ENCODE measurements at regions not wholly inside any gene's neighbourhood (a gene's known extent, or its start where the extent isn't known, plus 50 kb on each side); places are given as distances from the start of the nearest gene placed in this dataset.

GRCh38 chr1:198024782-198025181, 107.6 kb downstream of the LHX9 start:
- TF ChIP-seq CTCF (IDR thresholded peaks at IDR 0.05) = no peak
- TF ChIP-seq POLR2A (IDR thresholded peaks at IDR 0.05) = no peak

Data from body of pancreas (tissue), 4 donors.